ENCODE measurements at regions not wholly inside any gene's neighbourhood (a gene's known extent, or its start where the extent isn't known, plus 50 kb on each side); places are given as distances from the start of the nearest gene placed in this dataset.

DNA sequence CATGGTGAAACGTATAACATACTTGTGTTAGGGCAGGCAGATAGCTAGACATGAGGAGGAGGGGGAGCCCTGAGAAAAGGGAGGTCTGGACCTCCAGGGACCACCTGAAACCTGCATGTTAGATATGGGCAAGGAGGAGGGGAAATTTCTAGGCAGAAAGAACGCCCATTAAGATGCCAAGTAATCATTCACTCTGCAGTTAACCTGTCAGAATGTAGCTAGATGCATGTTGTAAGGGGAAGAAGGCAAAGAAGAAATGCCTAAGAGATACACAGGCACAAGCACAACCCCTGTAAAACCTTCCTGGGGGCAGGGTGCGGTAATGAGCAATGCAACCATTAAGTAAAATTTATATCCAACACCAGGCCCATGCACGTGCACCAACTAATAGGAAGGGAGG, 1055.3 kb upstream of the SPRY2 start:
- Histone ChIP-seq H3K27ac (ENCODE audit: low read length) (peak overlapping the region; percentile 88), H3K36me3 (ENCODE audit: insufficient read depth, low read length) (no peaks in the 10 kb centered on the region), H3K4me3 (ENCODE audit: low read length) (peak overlapping the region; percentile 2), H3K27me3 (ENCODE audit: insufficient read depth, low read depth, low read length) (no peaks in the 10 kb centered on the region), H4K20me1 (ENCODE audit: insufficient read depth) (no peaks in the 10 kb centered on the region), H2AFZ (ENCODE audit: low read depth, low read length) (peak overlapping the region; percentile 14), H3K9ac (ENCODE audit: low read length) (peak overlapping the region; percentile 36), H3K9me3 (ENCODE audit: low read length) (no peaks in the 10 kb centered on the region), H3K79me2 (replicated peaks; ENCODE audit: insufficient read depth, low read length) (no peaks in the 10 kb centered on the region), H3F3A (ENCODE audit: insufficient read depth, low read length, poor library complexity, severe bottlenecking) (no peaks in the 10 kb centered on the region), H3K9me2 (ENCODE audit: insufficient read depth, low read length) (no peaks in the 10 kb centered on the region), H3K4me2 (ENCODE audit: low read length) (no peak overlapping the region)
- peak; percentile 98 for TF ChIP-seq EP300 (conservative IDR thresholded peaks at IDR 0.05; ENCODE audit: poor library complexity, severe bottlenecking)
- peak; percentile 31 for TF ChIP-seq SMC3 (conservative IDR thresholded peaks at IDR 0.05; ENCODE audit: poor library complexity)
- no peak for TF ChIP-seq EZH2 (IDR thresholded peaks at IDR 0.05; ENCODE audit: borderline replicate concordance, insufficient read depth, low read length, poor library complexity, severe bottlenecking)
- TF ChIP-seq TAF1 (IDR thresholded peaks at IDR 0.05; ENCODE audit: low read depth), result no peak
- no peak for TF ChIP-seq CTCF (IDR thresholded peaks at IDR 0.05; ENCODE audit: poor library complexity, severe bottlenecking)
- TF ChIP-seq POLR2AphosphoS5 (IDR thresholded peaks at IDR 0.05), result peak; percentile 85
- TF ChIP-seq, protein P1, sequence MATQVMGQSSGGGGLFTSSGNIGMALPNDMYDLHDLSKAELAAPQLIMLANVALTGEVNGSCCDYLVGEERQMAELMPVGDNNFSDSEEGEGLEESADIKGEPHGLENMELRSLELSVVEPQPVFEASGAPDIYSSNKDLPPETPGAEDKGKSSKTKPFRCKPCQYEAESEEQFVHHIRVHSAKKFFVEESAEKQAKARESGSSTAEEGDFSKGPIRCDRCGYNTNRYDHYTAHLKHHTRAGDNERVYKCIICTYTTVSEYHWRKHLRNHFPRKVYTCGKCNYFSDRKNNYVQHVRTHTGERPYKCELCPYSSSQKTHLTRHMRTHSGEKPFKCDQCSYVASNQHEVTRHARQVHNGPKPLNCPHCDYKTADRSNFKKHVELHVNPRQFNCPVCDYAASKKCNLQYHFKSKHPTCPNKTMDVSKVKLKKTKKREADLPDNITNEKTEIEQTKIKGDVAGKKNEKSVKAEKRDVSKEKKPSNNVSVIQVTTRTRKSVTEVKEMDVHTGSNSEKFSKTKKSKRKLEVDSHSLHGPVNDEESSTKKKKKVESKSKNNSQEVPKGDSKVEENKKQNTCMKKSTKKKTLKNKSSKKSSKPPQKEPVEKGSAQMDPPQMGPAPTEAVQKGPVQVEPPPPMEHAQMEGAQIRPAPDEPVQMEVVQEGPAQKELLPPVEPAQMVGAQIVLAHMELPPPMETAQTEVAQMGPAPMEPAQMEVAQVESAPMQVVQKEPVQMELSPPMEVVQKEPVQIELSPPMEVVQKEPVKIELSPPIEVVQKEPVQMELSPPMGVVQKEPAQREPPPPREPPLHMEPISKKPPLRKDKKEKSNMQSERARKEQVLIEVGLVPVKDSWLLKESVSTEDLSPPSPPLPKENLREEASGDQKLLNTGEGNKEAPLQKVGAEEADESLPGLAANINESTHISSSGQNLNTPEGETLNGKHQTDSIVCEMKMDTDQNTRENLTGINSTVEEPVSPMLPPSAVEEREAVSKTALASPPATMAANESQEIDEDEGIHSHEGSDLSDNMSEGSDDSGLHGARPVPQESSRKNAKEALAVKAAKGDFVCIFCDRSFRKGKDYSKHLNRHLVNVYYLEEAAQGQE (IDR thresholded peaks at IDR 0.05; ENCODE audit: borderline replicate concordance), result peak; percentile 60
- TF ChIP-seq MXI1 (conservative IDR thresholded peaks at IDR 0.05; ENCODE audit: poor library complexity, severe bottlenecking), result no peak
- peak; percentile 59 for TF ChIP-seq RAD21 (conservative IDR thresholded peaks at IDR 0.05)

- no peaks in the 10 kb centered on the region for H3K9me2 ChIP-seq (ENCODE audit: insufficient read depth, low read length)
- TF ChIP-seq MXI1 (conservative IDR thresholded peaks at IDR 0.05; ENCODE audit: poor library complexity, severe bottlenecking), result no peak
- no peak for TF ChIP-seq EP300 (conservative IDR thresholded peaks at IDR 0.05; ENCODE audit: poor library complexity, severe bottlenecking)
- TF ChIP-seq RAD21 (conservative IDR thresholded peaks at IDR 0.05), result no peak
- TF ChIP-seq SMC3 (conservative IDR thresholded peaks at IDR 0.05; ENCODE audit: poor library complexity), result no peak
- TF ChIP-seq CTCF (IDR thresholded peaks at IDR 0.05; ENCODE audit: poor library complexity, severe bottlenecking), result no peak
- TF ChIP-seq EZH2 (IDR thresholded peaks at IDR 0.05; ENCODE audit: borderline replicate concordance, insufficient read depth, low read length, poor library complexity, severe bottlenecking), result no peak
- no peak for TF ChIP-seq POLR2AphosphoS5 (IDR thresholded peaks at IDR 0.05)
- TF ChIP-seq, protein P1 (IDR thresholded peaks at IDR 0.05; ENCODE audit: borderline replicate concordance), result no peak
- TF ChIP-seq TAF1 (IDR thresholded peaks at IDR 0.05; ENCODE audit: low read depth), result no peak
- H3K27ac ChIP-seq (ENCODE audit: low read length), result peak overlapping the region; percentile 88
- no peak overlapping the region for H3K4me3 ChIP-seq (ENCODE audit: low read length)
- H3K27me3 ChIP-seq (ENCODE audit: insufficient read depth, low read depth, low read length), result no peaks in the 10 kb centered on the region
- no peaks in the 10 kb centered on the region for H3K79me2 ChIP-seq (replicated peaks; ENCODE audit: insufficient read depth, low read length)
- H3K9ac ChIP-seq (ENCODE audit: low read length), result no peak overlapping the region
- no peaks in the 10 kb centered on the region for H4K20me1 ChIP-seq (ENCODE audit: insufficient read depth)
- no peak overlapping the region for H3K4me2 ChIP-seq (ENCODE audit: low read length)
- no peaks in the 10 kb centered on the region for H3F3A ChIP-seq (ENCODE audit: insufficient read depth, low read length, poor library complexity, severe bottlenecking)
- no peaks in the 10 kb centered on the region for H3K36me3 ChIP-seq (ENCODE audit: insufficient read depth, low read length)
- H2AFZ ChIP-seq (ENCODE audit: low read depth, low read length), result no peak overlapping the region
- no peaks in the 10 kb centered on the region for H3K9me3 ChIP-seq (ENCODE audit: low read length)
Observed at GRCh38 chr13:81395368-81395767, 1054.4 kb upstream of the SPRY2 start.
